ENCODE measurements at regions not wholly inside any gene's neighbourhood (a gene's known extent, or its start where the extent isn't known, plus 50 kb on each side); places are given as distances from the start of the nearest gene placed in this dataset.

DNA sequence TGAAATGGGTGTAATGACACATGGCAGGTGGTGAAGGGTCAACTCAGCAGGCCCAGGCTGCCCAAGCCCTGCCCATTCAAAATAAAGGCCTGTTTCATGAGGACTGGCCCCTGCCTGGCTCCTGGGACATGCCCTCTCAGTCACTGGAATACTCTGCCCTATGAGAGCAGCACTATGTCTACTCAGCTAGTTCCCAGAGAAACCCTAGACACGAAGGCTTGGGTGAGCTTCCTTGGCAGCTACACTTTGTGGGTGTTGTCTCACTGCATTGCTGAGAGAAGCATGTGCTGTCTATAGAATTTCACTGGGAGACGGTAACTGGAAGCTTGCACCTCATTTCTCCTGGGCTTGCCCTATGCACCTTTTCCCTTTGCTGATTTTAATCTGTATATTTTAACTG is 752.8 kb downstream of the LIG4 start:
- Histone ChIP-seq H3K27ac (no peak overlapping the region), H3K9me3 (ENCODE audit: low read depth, low read length) (no peaks in the 10 kb centered on the region), H3K9ac (ENCODE audit: insufficient read length) (no peak overlapping the region), H3K36me3 (ENCODE audit: insufficient read depth, low read length) (no peaks in the 10 kb centered on the region), H3K4me3 (no peak overlapping the region)
- no peak for DNase-seq (ENCODE audit: low read depth, low spot score)
- TF ChIP-seq EZH2 (IDR thresholded peaks at IDR 0.05) (no peak), FOXP2 (optimal IDR thresholded peaks at IDR 0.05; ENCODE audit: control extremely low read depth, extremely low read length, insufficient read depth) (no peak), POLR2AphosphoS5 (IDR thresholded peaks at IDR 0.05; ENCODE audit: borderline replicate concordance, low read depth, low read length) (no peak)

DNA sequence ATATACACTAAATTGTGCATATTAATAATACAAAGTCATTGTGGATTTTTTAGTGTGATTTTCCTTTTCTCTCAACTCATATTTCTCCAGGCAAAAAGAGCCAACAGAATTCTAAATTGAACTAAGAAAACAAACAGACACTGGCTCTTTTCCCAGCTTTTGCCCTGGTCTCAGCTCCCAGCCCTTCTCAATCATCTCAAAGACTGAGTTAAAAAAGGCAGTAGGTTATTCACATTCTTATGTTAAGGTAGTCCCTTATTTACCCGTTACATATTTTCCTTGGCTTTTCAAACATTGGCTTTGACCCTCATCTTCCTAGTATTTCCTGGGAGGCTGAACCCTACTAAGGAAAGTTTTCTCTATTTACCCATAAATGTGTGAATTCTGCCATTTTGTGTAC is 753.6 kb downstream of the LIG4 start:
- Histone ChIP-seq H3K36me3 (ENCODE audit: insufficient read depth, low read length) (no peaks in the 10 kb centered on the region), H3K4me3 (no peak overlapping the region), H3K27ac (no peak overlapping the region), H3K9ac (ENCODE audit: insufficient read length) (no peak overlapping the region), H3K9me3 (ENCODE audit: low read depth, low read length) (no peaks in the 10 kb centered on the region)
- DNase-seq (ENCODE audit: low read depth, low spot score): no peak
- TF ChIP-seq FOXP2 (optimal IDR thresholded peaks at IDR 0.05; ENCODE audit: control extremely low read depth, extremely low read length, insufficient read depth) (no peak), POLR2AphosphoS5 (IDR thresholded peaks at IDR 0.05; ENCODE audit: borderline replicate concordance, low read depth, low read length) (no peak), EZH2 (IDR thresholded peaks at IDR 0.05) (no peak)

DNA sequence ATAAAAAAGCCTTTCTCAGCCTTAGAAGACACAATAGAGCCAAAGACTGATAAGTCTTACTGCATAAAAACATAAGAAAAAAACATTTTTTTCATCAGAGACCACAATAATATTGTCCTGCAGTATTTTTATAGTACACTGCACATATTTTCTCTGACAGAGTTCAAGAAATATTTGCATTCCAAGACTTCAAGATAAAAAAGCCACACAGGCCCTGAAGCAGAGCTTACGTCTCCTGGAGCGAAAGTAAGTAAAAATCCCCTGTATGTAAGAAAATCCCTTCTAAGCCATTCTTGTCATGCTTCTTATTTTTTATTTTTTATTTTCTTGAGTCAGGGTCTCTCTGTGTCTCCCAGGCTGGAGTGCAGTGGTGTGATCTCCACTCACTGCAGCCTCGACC is 755.9 kb downstream of the LIG4 start:
- TF ChIP-seq FOXP2 (optimal IDR thresholded peaks at IDR 0.05; ENCODE audit: control extremely low read depth, extremely low read length, insufficient read depth) (no peak), POLR2AphosphoS5 (IDR thresholded peaks at IDR 0.05; ENCODE audit: borderline replicate concordance, low read depth, low read length) (no peak), EZH2 (IDR thresholded peaks at IDR 0.05) (no peak)
- Histone ChIP-seq H3K27ac (no peak overlapping the region), H3K9ac (ENCODE audit: insufficient read length) (no peak overlapping the region)

DNA sequence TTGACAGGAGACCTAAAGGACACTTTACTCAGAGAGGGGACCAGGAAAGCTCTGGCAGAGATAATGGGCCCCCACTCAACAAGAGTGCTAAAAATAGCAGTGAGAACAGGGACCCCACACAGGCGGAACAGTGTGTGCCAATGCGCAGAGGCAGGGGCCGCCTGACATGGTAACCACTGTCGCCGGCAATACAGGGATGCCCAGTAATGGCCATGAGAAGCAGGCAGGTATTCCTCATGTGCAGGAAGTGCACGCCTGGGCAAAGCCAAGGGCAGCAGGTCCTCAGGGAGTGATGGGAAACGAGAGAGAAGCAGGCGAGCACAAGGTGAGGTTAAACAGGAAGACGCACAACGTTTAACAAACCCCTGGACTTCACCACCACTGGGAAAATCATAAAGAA is 757.1 kb downstream of the LIG4 start:
- TF ChIP-seq POLR2AphosphoS5 (IDR thresholded peaks at IDR 0.05; ENCODE audit: borderline replicate concordance, low read depth, low read length): no peak
- no peak for TF ChIP-seq EZH2 (IDR thresholded peaks at IDR 0.05)
- no peak for TF ChIP-seq FOXP2 (optimal IDR thresholded peaks at IDR 0.05; ENCODE audit: control extremely low read depth, extremely low read length, insufficient read depth)
- Histone ChIP-seq H3K36me3 (ENCODE audit: insufficient read depth, low read length) (no peaks in the 10 kb centered on the region), H3K9ac (ENCODE audit: insufficient read length) (no peak overlapping the region), H3K9me3 (ENCODE audit: low read depth, low read length) (no peaks in the 10 kb centered on the region), H3K27ac (no peak overlapping the region), H3K4me3 (no peak overlapping the region)
- no peak for DNase-seq (ENCODE audit: low read depth, low spot score)

More for the DNA sequence above, 755.9 kb downstream of the LIG4 start:
- DNase-seq (ENCODE audit: low read depth, low spot score): no peak
- H3K36me3 ChIP-seq (ENCODE audit: insufficient read depth, low read length): no peaks in the 10 kb centered on the region
- H3K4me3 ChIP-seq: no peak overlapping the region
- H3K9me3 ChIP-seq (ENCODE audit: low read depth, low read length): no peaks in the 10 kb centered on the region

DNA sequence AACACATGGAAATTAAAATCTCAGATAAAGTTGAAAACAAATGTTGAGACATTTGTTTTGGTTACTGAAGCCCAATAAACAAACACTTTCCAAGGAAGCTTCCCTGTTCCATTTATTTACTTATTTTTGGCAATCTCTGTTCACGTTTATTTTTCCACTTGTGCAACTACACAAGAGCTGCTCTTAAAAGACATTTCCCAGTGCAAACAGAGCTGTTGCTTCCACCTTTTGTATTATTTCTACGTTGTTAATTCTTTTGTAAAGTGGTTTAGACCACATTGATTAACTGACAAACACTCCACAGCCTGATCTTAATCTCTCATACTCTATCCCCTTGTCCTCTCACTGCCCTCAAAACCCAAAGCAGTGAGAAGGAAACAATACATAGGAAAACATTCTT is 757.6 kb downstream of the LIG4 start:
- H3K27ac ChIP-seq: no peak overlapping the region
- H3K4me3 ChIP-seq: no peak overlapping the region
- TF ChIP-seq FOXP2 (optimal IDR thresholded peaks at IDR 0.05; ENCODE audit: control extremely low read depth, extremely low read length, insufficient read depth) (no peak), POLR2AphosphoS5 (IDR thresholded peaks at IDR 0.05; ENCODE audit: borderline replicate concordance, low read depth, low read length) (no peak), EZH2 (IDR thresholded peaks at IDR 0.05) (no peak)
- H3K36me3 ChIP-seq (ENCODE audit: insufficient read depth, low read length): no peaks in the 10 kb centered on the region
- no peak for DNase-seq (ENCODE audit: low read depth, low spot score)
- no peak overlapping the region for H3K9ac ChIP-seq (ENCODE audit: insufficient read length)
- no peaks in the 10 kb centered on the region for H3K9me3 ChIP-seq (ENCODE audit: low read depth, low read length)

DNA sequence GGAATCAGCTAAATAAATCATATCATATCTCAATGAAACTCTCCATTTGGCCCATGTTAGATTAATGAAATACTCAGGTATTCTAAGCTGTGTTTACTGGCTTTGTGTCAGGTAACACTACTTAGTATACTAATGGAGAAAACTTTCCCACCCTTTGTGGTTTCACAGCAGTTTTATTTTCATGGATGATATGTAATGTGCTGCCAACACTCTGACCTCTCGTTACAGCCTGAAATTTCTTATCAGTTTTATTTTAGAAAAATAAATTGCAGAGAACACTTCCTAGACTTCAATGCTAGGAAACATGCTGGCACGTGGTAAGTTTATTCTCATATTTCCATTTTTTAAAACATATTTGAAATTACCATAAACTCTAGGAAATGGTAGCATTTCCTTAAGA is 758.9 kb downstream of the LIG4 start:
- TF ChIP-seq EZH2 (IDR thresholded peaks at IDR 0.05): no peak
- no peak for TF ChIP-seq POLR2AphosphoS5 (IDR thresholded peaks at IDR 0.05; ENCODE audit: borderline replicate concordance, low read depth, low read length)
- no peak for TF ChIP-seq FOXP2 (optimal IDR thresholded peaks at IDR 0.05; ENCODE audit: control extremely low read depth, extremely low read length, insufficient read depth)
- H3K4me3 ChIP-seq: no peak overlapping the region
- no peaks in the 10 kb centered on the region for H3K36me3 ChIP-seq (ENCODE audit: insufficient read depth, low read length)
- H3K9ac ChIP-seq (ENCODE audit: insufficient read length): no peak overlapping the region
- H3K27ac ChIP-seq: no peak overlapping the region
- DNase-seq (ENCODE audit: low read depth, low spot score): no peak
- H3K9me3 ChIP-seq (ENCODE audit: low read depth, low read length): no peaks in the 10 kb centered on the region

DNA sequence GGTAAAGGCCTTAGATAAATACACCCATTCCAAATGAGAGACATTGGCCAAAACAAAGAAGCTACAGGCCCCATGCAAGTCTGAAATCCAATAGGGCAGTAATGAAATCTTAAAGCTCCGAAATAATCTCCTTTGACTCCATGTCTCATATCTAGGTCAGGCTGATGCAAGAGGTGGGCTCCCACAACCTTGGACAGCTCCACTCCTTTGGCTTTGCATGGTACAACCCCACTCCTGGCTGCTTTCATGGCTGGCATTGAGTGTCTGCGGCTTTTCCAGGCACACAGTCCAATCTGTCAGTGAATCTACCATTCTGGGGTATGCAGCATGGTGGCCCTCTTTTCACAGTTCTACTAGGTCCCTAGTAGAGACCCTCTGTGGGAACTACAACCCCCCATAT is 762.5 kb downstream of the LIG4 start:
- H3K9ac ChIP-seq (ENCODE audit: insufficient read length): no peak overlapping the region
- no peaks in the 10 kb centered on the region for H3K36me3 ChIP-seq (ENCODE audit: insufficient read depth, low read length)
- no peak for DNase-seq (ENCODE audit: low read depth, low spot score)
- no peak overlapping the region for H3K4me3 ChIP-seq
- H3K27ac ChIP-seq: no peak overlapping the region
- TF ChIP-seq FOXP2 (optimal IDR thresholded peaks at IDR 0.05; ENCODE audit: control extremely low read depth, extremely low read length, insufficient read depth): no peak
- TF ChIP-seq POLR2AphosphoS5 (IDR thresholded peaks at IDR 0.05; ENCODE audit: borderline replicate concordance, low read depth, low read length): no peak
- TF ChIP-seq EZH2 (IDR thresholded peaks at IDR 0.05): no peak
- H3K9me3 ChIP-seq (ENCODE audit: low read depth, low read length): no peaks in the 10 kb centered on the region

DNA sequence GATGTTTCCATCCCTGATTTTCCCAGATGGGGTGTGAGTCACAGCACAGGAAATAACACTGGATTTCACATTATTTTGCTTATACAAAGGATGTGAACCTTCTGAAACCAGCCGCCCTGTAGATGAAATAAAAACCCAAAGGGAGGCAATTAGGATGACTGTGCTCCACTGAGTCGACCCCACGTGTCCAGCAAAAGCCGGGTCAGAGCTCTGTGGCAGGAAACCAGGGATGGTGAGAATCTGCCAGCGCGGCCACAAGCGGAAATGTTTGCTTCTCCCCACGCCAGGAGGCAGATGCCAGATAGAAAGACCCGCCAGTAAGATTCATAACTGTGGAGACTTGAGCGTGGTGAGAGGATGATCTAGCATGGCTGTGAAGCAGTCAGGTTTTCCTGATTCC is 764.4 kb downstream of the LIG4 start:
- DNase-seq (ENCODE audit: low read depth, low spot score): no peak

DNA sequence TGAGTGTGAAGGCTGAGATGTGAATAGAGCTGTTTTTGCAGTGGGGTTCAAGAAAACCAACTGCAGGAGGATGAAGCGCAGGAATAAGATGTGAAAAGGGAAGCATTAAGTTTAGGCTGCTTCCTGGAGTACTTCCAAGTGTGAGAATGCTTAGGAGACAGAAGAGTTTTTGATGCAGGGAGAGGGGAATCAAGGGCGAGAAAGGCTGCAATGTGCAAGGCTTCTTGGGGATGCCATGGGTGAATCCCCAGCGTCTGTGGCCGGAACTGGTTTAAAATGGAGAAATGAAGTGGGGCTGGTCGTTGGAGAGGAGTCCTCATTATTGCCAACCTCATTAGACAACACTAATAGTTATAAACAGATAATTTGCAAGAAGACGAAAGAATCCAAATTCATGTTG is 764.9 kb downstream of the LIG4 start:
- TF ChIP-seq POLR2AphosphoS5 (IDR thresholded peaks at IDR 0.05; ENCODE audit: borderline replicate concordance, low read depth, low read length): no peak
- no peak for TF ChIP-seq EZH2 (IDR thresholded peaks at IDR 0.05)
- TF ChIP-seq FOXP2 (optimal IDR thresholded peaks at IDR 0.05; ENCODE audit: control extremely low read depth, extremely low read length, insufficient read depth): no peak
- Histone ChIP-seq H3K9me3 (ENCODE audit: low read depth, low read length) (no peaks in the 10 kb centered on the region), H3K27ac (no peak overlapping the region), H3K4me3 (no peak overlapping the region), H3K9ac (ENCODE audit: insufficient read length) (no peak overlapping the region), H3K36me3 (ENCODE audit: insufficient read depth, low read length) (no peaks in the 10 kb centered on the region)
- no peak for DNase-seq (ENCODE audit: low read depth, low spot score)

More for the DNA sequence above, 764.4 kb downstream of the LIG4 start:
- no peaks in the 10 kb centered on the region for H3K9me3 ChIP-seq (ENCODE audit: low read depth, low read length)
- H3K27ac ChIP-seq: no peak overlapping the region
- H3K36me3 ChIP-seq (ENCODE audit: insufficient read depth, low read length): no peaks in the 10 kb centered on the region
- TF ChIP-seq POLR2AphosphoS5 (IDR thresholded peaks at IDR 0.05; ENCODE audit: borderline replicate concordance, low read depth, low read length) (no peak), EZH2 (IDR thresholded peaks at IDR 0.05) (no peak), FOXP2 (optimal IDR thresholded peaks at IDR 0.05; ENCODE audit: control extremely low read depth, extremely low read length, insufficient read depth) (no peak)
- no peak overlapping the region for H3K9ac ChIP-seq (ENCODE audit: insufficient read length)
- H3K4me3 ChIP-seq: no peak overlapping the region

All from SK-N-MC (cell line).